HG02870 (cell line): ENCODE measurements at regions not wholly inside any gene's neighbourhood (a gene's known extent, or its start where the extent isn't known, plus 50 kb on each side); places are given as distances from the start of the nearest gene placed in this dataset.

ENCODE experiments used
- ATAC-seq: cut with Tn5 transposase; IDR thresholded peaks from one replicate; pipeline ENCODE4 v1.9.1; 2021; ENCODE audit warnings: mild to moderate bottlenecking, moderate library complexity; ENCODE audit not compliant: unreplicated experiment

DNA sequence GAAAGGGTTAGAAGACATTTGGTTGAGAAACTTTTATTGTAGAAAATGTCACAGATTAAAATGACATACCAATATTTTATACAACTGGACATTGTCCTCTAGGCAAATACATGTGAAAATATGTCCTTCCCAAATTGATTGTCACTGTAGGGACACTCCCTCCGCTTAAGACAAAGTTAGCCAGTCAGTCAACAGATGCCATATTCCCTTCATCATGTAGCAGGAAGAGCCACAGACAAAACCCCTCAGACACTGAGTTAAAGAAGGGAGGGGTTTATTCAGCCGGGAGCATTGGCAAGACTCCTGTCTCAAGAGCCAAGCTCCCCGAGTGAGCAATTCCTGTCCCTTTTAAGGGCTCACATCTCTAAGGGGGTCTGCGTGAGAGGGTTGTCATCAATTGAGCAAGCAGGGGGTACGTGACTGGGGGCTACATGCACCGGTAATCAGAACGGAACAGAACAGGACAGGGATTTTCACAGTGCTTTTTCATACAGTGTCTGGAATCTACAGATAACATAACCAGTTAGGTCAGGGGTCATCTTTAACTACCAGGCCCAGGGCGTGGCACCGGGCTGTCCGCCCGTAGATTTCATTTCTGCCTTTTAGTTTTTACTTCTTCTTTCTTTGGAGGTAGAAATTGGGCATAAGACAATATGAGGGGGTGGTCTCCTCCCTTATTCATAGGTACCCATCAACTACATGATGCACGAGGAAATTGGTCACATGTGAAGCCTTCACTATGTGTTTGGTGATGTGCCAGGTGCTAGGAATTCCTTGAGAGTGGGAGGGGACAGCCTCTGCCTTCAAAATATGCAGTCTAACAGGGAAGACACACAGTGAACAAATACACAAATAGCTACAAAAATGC lies 155.7 kb upstream of the CDYL start:
- ATAC-seq, result no peak

DNA sequence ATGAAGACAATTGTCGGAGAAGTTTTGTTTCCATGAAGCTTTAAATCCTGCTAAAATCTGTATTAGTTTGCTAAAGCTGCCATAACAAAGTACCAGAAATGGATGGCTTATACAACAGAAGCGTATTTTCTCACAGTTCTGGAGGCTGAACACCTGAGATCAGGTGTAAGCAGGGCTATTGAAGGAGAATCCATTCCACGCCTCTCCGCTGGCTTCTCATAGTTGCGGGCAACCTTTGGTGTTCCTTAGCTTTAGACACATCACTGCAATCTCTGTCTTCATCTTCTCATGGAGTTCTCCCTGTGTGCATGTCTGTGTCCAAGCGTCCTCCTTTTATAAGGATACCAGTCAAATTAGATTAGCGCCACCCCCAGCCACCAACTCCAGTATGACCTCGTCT lies 159.9 kb upstream of the CDYL start:
- ATAC-seq, result no peak

DNA sequence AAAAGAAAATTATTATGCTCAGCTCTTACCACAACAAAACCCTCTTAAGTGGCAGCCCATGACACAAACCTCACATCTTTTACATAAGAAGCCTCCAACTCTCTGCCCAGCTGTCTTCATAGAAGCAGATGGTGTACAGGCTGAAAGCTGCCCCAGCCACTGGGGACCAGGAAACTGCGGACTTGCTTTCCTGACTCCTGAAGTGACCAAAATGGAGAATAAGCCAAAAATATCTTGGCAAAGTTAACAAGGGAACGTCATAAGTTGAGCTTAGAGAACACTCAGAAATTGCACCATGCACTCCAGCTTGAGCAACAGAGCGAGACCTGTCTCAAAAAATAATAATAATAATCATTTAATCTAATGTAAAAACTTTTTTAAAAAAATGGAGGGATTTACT lies 160.3 kb upstream of the CDYL start:
- no peak for ATAC-seq

DNA sequence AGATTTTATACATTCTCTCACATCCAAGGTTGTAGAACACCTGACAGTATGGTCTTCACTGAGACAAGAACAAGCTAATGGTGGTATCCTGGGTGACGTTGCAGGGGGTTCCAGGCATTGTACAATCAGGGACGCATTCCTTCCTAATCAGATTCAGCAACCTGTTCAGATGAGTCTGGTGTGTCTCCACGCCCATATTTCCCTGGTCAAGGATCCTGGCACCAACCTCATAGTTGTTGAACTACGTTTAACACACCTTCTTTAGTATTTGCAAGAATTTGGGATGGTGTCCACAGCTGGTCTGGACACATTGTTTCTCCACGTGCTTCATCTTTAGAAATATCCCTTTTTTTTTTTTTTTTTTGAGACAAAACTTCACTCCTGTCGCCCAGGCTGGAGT lies 161.0 kb upstream of the CDYL start:
- no peak for ATAC-seq

DNA sequence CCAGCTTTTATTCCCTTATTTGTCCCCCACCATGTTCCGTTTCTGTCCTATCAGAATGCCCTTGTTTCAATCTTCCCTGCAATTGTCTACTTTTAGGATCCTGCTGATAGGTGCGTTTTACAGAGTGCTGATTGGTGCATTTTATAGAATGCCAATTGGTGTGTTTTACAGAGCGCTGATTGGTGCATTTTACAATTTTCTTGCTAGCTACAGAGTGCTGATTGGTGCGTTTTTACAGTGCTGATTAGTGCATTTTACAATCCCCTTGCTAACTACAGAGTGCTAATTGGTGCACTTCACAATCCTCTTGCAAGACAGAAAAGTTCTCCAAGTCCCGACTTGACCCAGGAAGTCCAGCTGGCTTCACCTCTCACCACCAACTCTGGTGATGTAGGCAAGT lies 161.6 kb upstream of the CDYL start:
- no peak for ATAC-seq

DNA sequence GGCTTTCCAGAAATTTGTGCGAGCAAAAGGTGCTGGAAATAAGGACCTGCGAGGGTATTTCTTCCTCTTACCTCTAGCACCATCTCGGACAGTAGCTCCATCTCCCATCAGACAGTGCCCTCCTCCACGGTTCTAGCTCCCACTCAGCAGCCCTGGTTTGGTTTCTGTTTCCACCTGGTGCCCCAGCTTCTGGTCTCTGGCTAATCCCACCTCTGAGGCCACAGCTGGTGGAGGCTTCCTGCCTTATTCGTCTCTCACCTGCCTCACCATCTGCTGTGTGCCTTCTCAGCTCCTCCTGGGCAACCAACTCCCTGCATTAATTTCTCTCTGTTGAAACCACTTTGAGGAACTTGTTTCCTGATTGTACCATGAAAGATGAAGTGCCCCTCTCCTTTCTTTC lies 162.4 kb upstream of the CDYL start:
- no peak for ATAC-seq

DNA sequence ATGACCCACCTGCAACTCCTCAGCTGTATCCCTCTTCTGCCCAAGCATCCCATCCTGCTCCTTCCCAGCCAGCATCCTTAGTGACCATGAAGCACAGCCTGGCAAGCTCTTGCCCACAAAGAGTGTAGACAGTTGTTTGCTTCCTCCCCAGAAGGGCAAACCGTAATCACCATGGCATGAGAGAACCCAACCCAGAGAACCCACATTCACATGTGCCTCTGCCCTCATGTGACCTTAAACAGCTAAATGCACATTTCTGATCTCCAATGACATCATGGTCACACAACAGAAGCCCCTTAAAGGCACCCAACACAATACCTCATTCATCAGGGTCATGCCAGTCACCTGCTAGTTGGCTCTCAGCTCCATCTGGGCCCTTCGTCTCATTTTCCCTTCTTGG lies 162.8 kb upstream of the CDYL start:
- ATAC-seq, result no peak

DNA sequence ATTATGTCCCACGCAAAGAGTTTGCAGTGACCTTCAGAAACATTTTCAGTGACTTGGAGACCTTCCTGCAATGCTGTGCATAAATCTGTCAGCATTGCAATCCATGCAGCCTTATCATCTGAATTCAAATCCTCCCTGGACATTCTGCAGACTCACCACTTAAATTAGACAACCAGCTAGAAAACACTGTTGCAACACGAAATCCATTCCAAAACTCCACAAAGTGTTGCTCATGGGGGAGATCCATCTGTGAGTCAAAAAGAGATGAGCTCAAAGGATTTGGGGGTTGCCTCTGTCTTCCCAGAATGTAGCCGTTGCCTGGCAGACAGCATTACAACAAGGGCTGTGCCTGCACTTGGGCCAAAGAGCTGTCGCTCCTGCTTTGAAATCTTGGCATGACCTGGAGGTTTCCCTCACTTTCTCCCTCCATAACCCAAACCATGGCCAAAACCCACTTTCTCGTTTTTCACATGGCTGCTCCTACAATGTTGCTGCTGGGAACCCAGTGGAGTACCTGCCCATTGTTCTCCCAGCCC lies 163.5 kb upstream of the CDYL start:
- no peak for ATAC-seq

DNA sequence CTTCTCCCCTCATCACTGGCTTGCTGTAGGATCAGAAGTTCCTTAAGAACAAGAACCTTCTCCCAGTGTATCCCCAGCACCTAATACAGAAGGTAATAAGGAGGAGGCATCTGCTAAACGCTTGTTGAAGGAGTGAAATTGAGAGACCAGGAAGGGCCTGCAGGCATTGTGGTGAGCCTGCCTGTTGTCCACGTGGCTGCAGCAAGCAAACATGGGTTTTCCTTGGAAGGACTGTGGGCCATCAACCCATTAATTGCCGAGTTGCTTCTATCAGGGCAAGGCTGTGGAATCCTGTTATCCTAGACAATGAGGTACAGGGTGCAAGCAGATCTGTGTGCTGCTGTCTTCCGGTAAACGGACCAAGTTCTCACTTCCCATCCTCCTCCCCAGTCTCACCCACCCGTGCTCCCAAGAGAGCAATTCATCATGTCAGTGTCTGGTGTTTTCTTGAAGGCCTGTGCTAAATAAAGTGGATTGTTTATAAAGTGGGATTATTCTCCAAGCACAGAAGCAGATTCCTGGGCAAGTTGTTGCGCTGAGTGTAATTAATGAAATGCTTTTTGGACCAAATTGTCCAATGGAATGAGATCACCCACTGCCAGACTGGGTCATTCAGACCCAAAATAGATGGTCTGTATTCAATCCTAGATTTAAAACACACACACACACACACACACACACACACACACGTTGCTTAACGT lies 164.6 kb upstream of the CDYL start:
- no peak for ATAC-seq

DNA sequence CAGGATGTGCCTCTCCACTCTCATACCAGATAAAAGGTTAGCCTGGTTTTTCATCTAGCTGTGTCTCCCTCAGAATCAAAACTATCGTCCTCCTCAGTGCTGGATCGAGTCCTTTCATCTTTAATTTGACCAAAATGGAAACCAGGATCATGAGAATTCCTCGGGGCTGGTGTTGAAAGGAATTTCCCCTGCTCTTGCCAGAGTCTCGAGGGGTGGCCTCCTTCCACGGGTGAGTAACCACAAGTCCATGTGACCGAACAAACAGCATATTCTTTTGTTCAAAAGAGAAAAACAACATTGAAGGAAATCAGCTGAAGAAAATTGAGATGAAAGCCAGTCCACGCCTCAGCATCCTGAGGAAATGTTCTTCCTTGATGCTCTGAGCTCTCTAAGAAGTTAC lies 165.9 kb upstream of the CDYL start:
- no peak for ATAC-seq

DNA sequence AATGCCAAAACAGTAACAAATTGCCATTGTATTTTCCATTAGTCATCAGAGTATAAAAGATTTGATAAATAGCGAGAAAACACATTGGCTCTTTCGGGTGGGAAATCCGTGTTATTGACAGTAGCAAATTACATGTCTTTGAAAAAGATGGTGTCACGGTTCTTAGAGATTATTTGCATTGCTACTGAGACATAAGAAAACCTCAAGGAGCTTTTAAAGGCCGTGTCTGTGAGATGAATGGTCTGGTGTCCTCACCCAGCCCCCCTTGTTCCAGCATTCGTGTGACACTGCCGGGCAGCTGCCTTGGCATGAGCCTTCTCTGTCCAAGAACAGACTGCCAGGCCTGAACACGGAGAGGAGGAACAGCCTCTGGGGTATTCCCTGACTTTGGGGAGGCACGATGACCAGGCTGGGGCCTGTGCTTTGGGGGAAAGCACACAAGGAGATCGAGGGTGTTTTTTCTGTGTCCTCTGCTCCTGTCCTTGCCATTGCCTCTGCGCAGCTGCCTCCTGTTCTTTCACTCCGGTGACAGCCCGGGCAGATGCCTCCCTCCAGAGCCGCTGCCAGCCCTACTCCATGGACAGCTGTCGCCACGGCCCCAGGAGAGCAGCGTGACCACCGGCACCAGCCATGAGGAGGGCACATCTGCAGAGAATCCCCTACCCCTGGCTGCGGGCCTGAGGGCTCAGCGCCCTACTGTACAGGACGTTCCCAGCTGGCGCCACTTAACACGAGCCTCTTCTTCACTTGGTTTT lies 167.7 kb upstream of the CDYL start:
- no peak for ATAC-seq

DNA sequence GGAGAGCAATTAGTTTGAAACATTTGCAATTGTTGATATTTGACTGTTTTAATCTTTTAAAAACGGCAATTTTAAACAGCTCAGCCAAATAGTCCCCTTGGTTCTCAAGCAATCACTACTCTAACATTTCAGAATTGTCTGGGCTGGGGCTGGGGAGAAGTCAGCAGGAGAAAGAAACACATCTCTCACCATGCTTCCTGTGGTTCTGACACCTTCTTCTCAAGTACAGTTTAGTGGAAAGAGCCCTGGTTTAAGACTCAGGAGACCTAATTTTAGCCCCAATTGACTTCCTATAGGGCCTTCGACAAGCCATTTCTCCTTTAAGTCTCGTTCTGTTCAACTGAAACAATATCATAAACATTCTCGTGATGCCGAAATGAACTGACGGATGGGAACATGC lies 168.4 kb upstream of the CDYL start:
- no peak for ATAC-seq

DNA sequence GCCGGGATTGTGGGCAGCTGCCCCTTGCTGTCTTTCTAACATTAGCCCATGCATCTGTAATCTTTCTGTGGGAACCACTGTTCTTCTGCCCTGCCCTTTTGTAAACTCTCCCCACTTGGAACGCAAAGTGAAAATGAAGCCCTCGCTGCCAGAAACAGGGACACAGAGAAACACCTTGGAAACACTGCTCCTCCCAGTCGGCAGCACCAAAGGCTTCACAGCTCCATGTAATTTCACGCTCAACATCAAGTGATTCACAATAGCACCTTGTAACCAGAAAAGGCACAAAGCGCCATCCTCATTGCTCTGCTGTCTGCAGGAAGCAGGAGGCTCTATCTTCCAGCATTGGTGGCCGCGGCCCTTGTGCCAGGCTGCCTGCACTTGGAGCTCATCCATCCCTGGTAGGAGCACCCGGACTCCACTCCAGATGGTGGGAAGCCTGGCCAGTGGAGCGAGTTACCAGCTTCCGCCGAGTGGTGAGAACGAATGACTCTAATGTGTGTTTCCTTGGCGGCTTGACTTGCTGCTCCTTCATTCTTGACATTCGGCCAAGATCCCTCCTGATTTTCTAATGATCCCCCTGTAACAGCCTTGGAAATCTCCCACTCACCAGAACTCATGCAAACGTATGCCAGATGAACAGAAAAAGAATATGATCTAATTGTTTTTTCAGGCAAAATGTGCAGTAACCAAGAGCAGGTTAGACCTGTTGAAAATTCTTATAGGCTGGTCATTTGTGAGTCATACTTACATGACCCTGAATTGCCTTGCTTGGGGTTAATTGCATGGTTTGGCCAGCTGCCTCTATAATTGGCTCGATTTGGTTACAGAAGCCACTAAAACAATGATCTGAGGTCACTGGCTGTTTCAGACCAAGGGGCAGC lies 169.1 kb upstream of the CDYL start:
- no peak for ATAC-seq

DNA sequence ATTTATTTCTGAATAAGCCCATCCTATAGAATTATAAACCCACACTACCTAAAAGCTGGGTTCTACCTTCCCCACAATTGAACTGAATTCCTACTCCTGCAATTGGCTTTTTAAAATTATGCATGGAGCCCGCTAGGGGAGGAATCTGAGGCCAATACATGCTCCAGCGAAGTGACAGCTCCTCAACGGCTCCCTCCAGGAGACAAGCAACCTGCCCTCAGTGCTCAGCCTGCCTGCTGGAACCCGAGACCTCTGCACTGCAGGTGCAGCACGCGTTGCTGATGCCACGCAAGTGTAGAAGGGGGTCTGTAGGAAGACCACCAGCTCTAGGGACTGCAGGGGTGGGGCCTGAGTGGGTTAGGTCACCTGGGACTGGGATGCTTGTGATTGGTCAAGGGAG lies 170.2 kb upstream of the CDYL start:
- no peak for ATAC-seq

DNA sequence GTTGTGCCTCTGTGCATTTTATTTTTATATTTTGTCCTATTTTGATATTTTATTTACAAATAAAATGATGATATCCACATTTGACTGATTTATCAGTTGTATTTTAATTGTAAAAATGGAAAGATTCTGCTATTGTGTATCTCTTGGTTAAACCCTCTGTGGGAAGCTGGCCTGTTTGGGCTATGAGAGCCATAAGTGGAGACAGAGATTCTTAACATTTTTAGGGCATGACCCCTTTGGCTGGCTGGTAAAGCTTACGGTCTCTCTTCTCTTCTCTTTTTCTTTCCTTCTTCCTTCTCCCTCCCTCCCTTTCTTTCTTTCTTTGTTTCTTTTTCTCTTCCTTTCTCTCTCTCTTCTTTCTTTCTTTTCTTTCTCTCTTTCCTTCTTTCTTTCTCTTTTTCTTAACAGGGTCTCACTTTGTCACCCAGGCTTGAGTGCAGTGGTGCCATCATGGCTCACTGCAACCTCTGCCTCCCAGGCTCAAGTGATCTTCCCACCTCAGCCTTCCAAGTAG lies 172.3 kb upstream of the CDYL start:
- ATAC-seq, result no peak

DNA sequence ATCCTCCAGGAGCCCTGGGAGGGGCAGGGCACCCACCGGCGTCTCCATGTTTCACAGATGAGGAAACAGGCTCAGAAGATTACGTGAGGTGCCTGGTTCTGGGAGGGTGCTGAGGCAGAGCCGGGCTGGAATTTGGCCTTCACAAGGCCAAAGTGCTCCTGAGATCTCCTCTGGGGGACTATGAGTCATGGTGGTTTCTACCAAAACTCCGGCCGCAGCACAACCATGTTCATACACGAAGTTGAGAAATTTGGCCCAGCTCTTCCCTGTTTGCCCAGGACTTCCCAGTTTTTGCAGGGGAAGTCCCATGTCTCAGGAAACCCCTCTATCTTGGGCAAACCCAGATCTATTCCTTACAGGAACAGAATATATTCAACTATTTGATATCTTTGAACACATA lies 172.9 kb upstream of the CDYL start:
- no peak for ATAC-seq

DNA sequence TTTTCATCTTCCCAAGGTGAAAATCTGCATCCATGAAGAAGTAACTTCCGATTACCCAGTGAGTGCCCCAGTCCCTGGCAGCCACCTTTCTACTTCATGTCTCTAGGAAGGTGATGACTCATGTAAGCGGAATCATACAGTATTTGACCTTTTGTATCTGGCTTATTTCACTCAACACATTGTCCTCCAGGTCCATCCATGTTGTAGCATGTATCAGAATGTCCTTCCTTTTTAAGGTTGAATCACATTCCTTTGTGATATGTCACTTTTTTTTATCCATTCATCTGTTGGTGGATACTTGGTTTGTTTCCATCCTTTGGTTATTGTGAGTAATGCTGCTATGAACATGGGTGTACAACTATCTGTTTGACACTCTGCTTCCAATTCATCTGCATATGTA lies 176.3 kb upstream of the CDYL start:
- ATAC-seq, result no peak

DNA sequence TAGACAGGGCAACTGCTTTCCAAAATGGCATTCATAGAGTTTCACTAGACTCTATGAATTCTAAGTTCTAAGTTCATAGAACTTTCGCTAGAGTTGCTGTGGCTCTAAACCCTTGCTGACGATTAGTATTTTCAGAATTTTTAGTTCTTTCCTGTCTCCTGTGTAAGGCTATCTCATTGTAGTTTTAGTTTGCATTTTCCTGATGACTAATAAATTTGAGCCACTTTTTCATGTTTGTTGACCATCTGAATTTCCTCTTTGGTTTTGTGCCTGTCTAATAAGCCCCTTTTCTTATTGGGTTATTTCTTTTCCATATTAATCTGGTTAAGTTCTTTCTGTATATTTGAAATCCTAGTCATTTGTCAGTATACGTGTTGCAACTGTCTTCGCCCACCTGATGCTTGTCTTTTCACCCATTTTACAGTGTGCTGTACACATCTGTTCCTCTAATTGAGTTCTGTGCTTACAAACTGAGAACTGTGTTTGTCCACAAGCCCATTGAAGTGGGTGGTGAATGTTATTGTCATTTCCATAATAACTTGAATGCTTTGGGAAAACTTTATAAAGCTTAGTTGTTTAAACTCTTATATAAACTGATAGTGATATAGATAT lies 177.7 kb upstream of the CDYL start:
- ATAC-seq, result no peak

DNA sequence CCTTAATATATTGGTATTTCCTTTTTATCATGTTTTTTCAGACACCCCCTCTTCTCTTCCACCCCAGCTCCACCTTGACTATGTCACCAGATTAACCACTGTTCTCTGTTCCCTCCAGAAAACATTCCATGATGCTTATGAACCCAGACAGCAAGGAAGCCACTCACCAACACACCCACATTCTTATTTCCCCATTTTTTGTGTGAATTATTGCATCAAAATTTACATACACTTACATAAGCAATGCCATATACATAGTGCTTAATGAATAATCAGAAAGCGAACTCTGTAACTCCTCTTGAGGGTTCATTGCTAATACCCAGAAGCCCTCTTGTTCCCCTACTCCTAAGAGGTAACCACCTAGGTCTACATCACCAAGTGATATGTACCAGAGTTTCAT lies 182.3 kb upstream of the CDYL start:
- no peak for ATAC-seq

DNA sequence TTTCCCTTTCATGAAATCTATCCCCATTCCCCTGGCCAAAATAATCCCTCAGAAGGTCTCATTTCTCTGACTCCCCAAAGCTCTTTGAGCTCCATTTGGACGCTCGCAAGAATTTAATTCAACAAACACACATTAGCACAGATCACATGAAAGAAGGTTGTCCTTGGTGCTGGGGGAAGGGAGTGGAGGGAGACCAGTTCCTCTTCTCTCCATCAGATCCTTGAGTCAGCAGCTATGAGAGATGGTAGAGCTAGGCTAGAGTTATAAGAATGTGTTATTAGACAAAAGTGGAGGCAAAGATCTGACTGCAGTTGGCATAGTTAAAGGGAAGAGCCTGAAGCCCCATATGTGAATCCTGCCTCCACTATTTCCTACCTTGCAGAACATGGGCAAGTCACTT lies 184.2 kb upstream of the CDYL start:
- ATAC-seq, result no peak
